Left renal cortex interstitium (tissue), 4 donors: ENCODE measurements at regions not wholly inside any gene's neighbourhood (a gene's known extent, or its start where the extent isn't known, plus 50 kb on each side); places are given as distances from the start of the nearest gene placed in this dataset.
"Not testable (repeated sequence)": the region's sequence is repeated elsewhere in the genome, so short reads cannot be mapped to it uniquely, and the experiment has no call there.

ENCODE experiments used
- DNase-seq, 4 donors: peaks; one replicate each; pipeline ENCODE4 v3.0.0-alpha.2; 2013; ENCODE audit warnings: low read depth in 4 of 4, low spot score in 2 of 4, missing footprints in 1 of 4

DNA sequence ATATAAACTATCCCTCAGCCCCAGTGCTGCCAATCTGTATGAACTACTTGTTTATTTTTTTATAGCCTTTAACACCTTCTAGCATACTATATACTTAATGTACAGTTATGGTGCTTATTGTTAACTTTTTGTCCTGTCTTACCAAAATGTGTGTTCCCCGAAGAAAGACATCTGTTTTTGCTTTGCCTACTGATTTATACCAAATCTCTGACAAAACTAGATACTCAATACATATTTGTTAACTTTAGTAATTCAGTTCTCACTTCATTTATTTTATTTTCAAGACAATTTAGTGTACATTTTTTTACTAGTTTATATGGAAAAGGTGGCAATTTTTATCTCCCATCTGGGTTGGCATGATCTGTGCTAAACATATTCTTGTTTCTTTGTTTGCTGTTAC, 824.3 kb upstream of the ATXN8OS start:
- no peak for DNase-seq

DNA sequence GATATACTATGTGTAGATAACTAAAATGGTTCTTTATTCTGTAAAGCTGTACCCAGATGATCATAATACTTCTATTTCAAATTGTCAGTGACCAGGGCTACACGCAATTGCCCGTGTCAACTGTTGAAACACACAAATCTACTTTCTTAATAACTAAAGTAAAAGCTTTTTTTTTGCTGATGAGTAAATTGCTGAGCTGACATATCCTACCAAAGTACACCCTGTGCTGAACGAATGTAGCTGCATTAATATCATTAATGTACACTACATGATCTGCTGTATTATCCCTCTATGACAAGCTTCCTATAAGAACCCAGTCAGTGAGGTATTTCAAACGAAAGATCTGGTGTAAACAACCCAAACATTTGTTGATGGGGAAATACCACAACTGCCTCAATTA, 827.2 kb upstream of the ATXN8OS start:
- DNase-seq: no peak

DNA sequence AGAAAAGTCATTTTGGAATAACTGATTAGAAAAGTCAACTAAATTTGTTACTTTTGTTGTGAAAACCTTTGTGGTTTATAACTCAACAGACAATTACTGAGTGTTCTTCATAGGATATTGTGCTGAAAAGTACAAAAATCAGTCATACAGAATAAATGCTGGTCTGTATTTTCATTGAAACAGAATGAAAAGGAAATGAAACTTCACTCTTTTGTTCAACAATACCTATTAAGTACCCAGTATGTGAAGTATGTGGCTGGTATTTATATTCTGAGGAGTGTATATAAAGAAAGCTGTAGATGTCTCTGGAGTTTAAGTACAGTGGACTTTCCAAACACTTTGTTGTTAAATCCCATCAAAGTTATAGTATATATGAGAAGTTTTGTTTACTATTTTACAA, 828.4 kb upstream of the ATXN8OS start:
- no peak for DNase-seq

DNA sequence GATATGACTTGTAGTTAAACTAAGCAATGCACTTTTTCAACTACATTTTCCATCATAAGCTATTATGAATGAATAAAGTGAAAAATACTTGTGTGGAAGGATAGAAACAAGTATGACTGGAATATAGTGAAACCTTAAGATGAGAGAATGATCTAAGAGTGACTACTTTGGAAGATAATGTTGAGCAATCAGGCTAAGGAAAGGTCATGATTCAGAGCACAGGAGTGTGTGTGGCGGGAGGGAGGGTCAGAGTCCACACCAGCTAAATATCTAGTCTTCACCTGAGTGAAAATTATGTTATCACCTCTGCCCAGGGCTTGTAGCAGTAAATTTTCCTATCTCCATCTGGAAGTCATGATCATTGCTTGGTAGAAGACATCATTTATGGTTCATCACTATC, 833.4 kb upstream of the ATXN8OS start:
- DNase-seq: no peak

DNA sequence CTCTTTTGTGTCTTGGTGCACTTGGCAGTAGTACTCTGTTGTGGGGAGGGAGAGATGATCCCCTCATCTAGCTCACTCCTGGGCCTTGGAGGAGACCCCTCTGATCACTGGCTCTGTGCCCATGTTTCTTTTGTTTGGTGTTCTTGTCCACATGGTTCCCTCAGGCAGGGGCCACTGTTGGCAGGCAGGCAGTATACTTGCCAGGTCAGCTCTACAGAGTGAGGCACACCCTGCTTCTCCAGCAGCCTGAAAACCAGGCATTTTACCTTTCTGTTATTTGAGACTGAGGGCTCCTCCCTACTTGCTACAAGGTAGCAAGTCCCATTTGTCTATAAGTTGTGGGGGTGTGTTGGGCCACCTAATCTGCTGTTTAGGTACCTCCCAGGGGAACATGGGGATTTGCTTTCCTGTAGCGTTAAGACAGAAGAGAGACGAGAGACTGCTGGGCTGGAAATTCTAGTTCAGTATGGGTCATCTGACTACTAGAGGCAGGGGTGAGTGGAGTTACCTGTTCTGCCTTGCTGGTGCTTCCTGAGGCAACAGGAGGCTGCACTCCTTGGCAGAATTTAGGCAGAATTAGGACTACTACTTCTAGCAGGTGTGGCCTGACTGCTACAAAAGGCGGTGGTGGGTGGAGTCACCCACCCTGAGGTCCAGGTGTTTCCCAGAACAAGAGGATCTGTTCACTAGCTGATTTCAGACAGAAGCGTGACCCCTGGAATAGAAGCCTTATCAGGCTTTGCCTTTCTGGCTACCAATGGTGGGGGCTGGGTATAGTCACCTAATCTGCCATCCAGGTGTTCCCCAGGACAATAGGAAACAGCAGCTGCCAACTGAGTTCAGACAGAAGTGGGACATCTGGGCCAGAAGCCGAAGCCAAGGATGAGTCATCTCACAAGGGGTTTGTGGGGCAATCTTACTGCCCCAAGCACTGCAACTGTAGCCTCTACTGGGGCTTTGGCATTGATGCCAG, 843.0 kb upstream of the ATXN8OS start:
- no peak for DNase-seq

DNA sequence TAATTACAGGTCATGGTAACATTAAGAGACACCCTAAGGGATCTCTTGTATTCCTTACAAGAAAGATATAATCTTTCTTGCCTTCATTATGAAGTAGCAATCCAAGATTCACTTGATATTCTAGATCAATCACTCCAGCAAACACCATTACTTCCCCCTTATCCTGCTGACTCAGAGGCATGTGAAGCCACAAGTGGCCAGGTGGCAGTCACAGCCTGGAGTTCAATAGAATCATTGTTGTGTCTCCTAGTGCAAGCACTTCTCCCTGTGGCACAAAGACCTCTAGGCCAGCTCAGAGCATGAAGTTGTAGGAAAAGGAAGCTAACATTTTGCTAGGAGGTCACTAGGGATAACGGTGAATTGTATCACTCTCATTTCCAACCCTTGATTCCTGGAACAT, 864.3 kb upstream of the ATXN8OS start:
- no peak for DNase-seq

DNA sequence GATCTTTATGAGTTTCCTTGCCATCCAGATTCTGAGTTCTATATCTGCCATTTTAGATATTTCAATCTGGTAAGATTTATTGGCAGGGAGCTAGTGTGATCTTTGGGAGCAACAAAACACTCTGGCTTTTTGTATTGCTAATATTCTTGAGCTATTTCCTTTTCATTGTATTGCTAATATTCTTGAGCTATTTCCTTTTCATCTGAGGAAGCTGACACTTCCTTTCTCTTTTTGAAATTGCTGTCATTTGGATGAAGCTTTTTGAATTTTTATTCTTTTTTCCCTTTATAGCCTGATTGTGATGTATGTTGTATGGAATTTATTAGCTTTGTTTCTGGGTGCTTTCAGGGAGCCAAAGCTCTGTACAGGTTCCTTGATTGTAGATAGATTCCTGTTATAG, 873.5 kb upstream of the ATXN8OS start:
- no peak for DNase-seq

DNA sequence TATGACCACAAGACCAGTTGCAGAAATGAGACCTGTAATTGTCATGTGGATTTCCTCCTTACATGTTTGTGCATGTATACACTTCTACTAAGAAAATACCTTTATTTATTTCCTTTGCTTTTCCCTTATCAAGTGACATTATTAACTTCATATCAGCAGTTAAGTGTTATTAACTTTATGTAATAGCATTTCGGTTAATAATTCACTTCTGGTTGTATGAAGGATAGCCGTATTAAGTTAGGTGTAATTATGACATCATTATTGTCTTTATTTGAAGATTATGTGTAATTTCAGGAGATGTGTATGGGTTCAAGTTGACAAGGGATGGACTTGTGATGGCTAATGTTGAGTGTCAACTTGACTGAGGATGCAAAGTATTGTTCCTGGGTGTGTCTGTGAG, 881.2 kb upstream of the ATXN8OS start:
- DNase-seq: no peak

DNA sequence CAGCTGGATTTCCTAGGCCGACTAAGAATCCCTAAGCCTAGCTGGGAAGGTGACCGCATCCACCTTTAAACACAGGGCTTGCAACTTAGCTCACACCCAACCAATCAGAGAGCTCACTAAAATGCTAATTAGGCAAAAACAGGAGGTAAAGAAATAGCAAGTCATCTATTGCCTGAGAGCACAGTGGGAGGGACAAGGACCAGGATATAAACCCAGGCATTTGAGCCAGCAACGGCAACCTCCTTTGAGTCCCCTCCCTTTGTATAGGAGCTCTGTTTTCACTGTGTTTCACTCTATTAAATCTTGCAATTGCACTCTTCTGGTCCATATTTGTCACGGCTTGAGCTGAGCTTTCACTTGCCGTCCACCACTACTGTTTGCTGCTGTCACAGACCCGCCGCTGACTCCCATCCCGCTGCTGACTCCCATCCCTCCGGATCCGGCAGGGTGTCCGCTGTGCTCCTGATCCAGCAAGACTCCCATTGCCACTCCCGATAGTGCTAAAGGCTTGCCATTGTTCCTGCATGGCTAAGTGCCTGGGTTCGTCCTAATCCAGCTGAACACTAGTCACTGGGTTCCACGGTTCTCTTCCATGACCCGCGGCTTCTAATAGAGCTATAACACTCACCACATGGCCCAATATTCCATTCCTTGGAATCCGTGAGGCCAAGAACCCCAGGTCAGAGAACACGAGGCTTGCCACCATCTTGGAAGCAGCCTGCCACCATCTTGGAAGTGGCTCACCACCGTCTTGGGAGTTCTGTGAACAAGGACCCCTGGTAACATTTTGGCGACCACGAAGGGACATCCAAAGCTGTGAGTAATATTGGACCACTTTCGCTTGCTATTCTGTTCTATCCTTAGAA, 885.8 kb upstream of the ATXN8OS start:
- DNase-seq: not testable (repeated sequence)

DNA sequence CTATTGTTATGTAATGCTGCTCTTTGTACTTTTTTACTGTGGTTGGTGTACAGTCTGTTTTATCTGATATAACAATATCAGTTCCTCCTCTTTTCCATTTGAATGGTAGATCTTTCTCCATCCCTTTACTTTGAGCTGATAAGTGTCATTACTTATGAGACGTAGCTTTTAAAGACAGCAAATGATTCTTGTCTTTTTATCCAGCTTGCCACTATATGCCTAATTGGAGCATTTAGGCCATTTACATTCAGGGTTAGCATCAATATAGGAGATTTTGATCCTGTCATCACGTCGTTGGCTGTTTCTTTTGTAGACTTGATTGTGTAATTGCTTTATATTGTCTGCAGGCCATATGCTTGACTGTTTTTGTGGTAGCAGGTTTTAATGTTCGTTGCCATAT, 894.2 kb upstream of the ATXN8OS start:
- no peak for DNase-seq

DNA sequence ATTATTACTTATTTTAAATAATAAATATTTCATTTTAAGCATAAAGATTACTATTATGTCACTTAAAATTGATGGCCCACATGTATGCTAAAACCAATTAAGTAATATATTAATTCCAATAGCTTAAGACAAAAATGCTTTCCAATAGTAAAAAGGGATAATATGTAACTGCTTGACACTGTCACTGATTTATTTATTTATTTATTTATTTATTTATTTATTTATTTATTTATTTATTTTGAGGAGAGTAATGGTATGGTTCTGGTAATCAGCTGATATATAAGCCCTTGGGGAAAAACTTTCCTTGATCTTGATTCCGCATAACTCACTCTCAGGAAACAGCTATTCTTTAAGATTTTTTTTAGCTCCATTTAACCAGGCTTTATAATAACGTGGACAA, 903.0 kb upstream of the ATXN8OS start:
- no peak for DNase-seq

DNA sequence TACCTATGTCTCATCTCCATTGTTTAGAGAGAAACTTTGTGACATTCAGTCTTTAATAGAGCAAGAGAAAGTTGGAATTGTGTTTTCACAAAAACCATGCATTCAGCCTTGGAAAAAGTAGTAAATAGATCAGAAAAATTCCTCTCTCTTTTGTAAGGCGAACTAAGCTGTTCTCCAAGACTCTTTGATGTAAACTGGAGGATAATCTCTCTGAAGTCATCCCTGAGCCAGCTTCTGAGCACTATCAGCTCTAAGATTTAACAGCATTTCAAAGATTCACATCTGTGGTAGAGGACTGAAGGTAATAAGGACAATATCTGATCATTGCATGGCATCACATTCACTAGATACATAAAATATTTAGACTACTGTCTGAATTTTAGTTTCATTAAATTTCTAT, 904.6 kb upstream of the ATXN8OS start:
- DNase-seq: no peak

DNA sequence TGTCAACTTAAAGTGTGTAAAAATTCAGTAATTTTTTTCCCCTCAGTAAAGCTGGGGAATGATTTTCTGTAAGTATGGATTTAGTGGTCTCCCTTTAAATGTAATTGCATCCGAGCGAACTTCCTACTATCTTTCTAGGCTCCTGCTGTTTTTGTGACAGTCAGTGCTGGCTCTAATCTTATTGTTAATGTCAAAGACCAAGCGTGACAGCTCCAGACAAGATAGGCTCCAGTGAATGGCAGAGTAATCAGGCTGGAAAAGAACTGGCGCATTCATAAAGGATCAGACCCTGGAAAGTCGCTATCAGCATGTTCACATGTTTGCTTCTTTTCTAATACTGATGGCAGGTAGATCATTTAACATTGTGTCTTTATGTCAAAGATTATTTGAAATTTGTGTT, 908.0 kb upstream of the ATXN8OS start:
- DNase-seq: no peak

DNA sequence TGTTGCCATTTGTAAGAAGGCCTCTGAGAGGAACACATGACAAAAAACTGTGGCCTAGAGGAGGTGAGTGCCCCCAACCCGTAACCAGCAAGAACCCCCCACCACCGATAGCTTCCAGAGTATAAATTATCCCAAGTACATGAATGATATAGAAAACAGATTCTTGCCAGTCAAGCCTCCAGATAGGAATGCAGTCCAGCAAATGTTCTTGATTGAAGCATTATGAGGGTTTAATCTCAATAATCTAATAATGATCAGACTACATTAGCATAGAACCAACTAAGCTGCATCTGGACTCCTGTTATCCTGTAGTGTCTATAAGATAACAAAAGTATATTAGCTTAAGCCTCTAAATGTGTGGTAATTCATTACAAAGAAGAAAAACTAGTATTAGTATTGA, 908.9 kb upstream of the ATXN8OS start:
- DNase-seq: no peak

DNA sequence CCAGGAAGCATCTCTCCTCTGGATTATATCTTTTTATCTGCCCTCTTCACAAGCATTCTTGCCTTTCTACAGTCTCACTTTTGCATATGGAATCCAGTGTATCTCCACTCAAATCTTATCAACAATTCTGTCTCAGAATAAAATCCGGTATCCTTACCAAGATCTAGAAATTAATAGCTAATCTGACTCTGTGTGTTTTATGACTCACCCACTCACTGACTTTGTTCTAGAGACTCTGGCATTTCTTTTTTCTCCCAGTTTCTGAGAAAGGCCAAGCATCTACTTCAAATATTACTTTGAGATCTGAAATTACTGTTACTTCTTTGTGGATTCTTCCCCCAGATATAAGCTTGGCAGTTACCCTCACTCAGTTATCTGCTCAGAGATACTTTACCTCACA, 913.5 kb upstream of the ATXN8OS start:
- no peak for DNase-seq

DNA sequence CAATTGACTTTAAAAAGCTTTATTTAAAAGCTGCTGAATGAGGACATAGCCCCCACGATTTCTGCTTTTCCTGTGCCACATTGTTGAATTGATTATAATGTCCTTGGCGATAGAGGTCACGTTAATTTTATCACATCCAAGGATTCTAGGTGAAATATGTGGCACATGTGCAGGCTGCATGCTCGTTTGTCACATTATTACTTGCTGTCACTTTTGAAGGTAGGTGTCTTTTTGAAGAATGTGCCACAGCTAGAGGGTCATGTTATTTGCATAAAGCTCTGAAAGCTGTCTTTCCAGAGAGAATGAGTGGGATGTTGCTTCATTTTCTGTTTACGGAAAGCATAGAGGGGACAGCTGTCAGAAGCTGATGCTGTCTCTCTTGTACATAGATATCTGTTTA, 927.6 kb upstream of the ATXN8OS start:
- DNase-seq: no peak

DNA sequence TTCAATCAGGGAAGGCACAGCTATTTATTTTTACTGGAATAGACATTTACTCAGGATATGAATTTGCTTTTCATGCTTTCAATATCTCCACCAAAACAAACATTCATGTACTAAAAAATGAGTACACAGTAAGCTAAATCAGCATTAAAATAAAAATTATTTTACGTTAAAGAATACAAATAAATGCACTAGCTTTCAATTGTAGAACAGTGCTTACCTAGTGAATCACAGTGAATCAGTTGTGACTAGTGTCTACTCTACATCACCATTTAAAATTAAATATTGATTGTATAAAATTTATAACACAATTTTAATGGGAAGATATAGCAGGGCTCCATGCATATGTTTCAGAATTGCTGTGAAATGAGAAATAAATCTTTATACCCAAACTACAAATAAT, 929.6 kb upstream of the ATXN8OS start:
- no peak for DNase-seq

DNA sequence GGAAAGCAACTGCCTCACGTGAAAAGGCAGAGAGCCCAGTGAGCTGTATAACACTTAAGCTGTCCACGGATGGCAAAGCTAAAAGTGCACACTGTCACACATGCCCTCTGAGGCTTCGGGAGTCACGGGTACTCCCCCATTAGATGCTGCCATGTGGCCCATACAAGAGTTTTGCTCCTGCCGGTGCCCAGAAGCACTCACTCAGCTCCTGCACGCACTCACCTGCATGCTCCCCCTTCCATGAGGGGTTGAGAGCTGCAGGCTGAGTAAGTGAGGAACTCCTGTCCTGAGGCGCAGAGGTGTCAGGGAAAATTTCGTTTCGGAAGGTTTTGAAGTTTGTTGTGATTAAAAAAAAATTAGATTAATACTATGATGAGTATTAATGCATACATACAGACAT, 939.2 kb upstream of the ATXN8OS start:
- DNase-seq: no peak

DNA sequence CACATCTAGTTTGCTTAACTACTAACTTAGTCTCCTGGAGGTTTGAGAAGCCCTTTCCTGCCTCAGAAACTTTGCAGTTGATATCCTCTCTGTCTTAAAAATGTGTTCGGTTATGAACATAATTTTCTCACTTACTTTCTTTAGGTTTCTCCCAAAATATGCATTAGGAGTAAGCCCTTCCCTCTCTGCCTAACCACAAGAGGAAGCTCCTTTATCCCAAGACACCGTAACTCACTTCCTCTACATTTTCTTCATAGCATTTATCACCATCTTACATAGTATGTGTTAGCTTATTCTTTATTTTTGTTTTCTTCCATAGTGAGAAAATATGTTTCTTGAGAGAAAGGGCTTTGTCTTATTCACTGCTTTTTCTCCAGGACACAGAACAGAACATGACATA, 952.5 kb upstream of the ATXN8OS start:
- DNase-seq: no peak

DNA sequence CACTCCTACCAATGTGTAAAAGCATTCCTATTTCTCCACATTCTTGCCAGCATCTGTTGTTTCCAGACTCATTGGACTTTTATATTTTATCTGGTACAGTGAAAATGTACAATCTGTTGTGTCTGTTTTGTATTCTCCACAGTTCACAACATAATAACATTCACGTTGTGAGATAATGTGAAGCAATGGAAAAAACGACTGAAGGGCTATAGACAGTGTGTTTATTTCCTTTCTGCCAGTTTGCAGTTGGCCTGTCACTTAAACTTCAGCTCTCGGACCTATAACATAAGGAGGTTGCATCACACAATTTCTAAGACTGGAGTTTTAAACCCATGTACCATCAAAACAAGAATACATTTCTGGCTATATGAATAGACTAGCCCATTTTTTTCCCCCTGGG, 965.5 kb upstream of the ATXN8OS start:
- no peak for DNase-seq

DNA sequence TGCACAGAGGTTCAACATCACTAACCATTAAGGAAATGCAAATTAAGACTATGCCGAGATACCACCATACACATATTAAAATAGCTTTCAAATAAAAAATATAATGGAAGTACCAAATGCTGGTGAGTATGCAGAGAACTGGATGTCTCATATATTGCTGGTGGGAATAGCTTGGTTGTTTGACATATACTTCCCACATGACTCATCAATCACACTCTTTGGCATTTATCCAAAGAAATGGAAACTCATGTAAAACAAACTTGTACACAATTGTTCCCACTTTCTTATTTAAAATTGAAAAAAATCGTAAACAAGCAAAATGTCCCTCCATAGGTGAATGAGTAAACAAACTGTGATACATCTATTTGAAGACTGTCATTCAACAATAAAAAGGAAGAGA, 982.6 kb upstream of the ATXN8OS start:
- DNase-seq: no peak
